ENCODE measurements at regions not wholly inside any gene's neighbourhood (a gene's known extent, or its start where the extent isn't known, plus 50 kb on each side); places are given as distances from the start of the nearest gene placed in this dataset.

DNA sequence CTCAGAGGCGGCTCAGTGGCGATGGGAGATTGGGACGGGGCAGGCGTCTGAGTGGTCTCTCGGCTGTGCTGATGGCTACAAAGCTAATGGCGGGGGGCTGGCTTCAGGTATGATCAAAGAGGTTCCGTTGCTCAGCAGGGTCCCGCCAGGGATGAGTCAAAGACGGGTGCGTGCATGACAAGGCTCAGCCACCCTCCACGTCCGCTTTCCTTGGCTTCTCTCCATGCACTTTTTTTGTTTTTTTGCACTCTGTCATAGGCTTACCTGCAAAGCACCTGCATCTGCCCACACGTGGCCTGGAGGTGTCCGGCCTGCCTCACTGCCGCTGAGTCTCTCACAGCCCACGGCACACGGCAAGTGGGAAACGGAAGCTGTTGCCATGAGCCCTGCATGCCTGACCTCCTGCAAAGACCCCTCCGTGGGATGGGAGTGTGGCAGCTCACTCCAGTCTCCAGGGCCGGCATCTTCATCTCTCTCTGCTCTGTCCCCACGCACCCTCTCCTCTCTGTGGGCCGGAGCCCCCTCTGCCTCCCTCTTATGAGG lies 85.5 kb upstream of the ZNF469 start:
- no peak overlapping the region for H3K27ac ChIP-seq (ENCODE audit: extremely low read depth, low read depth, low read length)
- FAIRE-seq: no peak
- H3K9ac ChIP-seq (ENCODE audit: insufficient read depth in 1 of 2, low read depth in 2 of 2, low read length in 2 of 2): no peak overlapping the region
- DNase-seq (ENCODE audit: extremely low read depth in 1 of 4, low spot score in 3 of 4): no peak
- no peaks in the 10 kb centered on the region for H3K9me3 ChIP-seq (replicated peaks; ENCODE audit: control insufficient read depth, insufficient read depth, low read depth, low read length)
- BruUV-seq (replicated peaks): no TSS peak
- WGBS (ENCODE audit: insufficient coverage, low coverage, missing lambda C conversion rate): 9% methylated on average over 22 of the region's 22 CpGs
- peaks cover 21 to 82% of the 10 kb centered on the region in 2 experiments for H3K27me3 ChIP-seq (ENCODE audit: control insufficient read depth in 2 of 2, insufficient read depth in 2 of 2, low read length in 2 of 2)
- H2AFZ ChIP-seq (ENCODE audit: low read depth, low read length): no peak overlapping the region
- ChIA-PET POLR2A (no interaction called here), CTCF (ENCODE audit: low intra/inter-chr PET ratio) (no interaction called here)
- no peak for ATAC-seq
- H3K4me2 ChIP-seq (ENCODE audit: insufficient read depth, low read length): no peak overlapping the region
- no peaks in the 10 kb centered on the region for H3K79me2 ChIP-seq (ENCODE audit: control insufficient read depth, insufficient read depth, low read length)
- H3K36me3 ChIP-seq (ENCODE audit: control insufficient read depth, insufficient read depth, low read length): no peaks in the 10 kb centered on the region
- H3K4me3 ChIP-seq: no peak overlapping the region
- intact Hi-C loops (cut with micrococcal nuclease): no loop called here
- no peaks in the 10 kb centered on the region for H3K9me1 ChIP-seq (ENCODE audit: control insufficient read depth, insufficient read depth, low read length)
- in situ Hi-C loops (cut with MboI): no loop called here
- H3K4me1 ChIP-seq (replicated peaks in 1 of 2; ENCODE audit: control insufficient read depth in 2 of 2, insufficient read depth in 2 of 2, low read length in 2 of 2): peaks cover 0 to 29% of the 10 kb centered on the region in 2 experiments; a peak in 3 of 5 replicates
- no peaks in the 10 kb centered on the region for H4K20me1 ChIP-seq (replicated peaks; ENCODE audit: control insufficient read depth, insufficient read depth, low read length)
- TF ChIP-seq RNF219 (CRISPR knock-in tag; IDR thresholded peaks at IDR 0.05): no peak
- no peak for TF ChIP-seq ETV1 (tag; conservative IDR thresholded peaks at IDR 0.05; ENCODE audit: low read depth)
- no peak for TF ChIP-seq ZNF668 (CRISPR knock-in tag; IDR thresholded peaks at IDR 0.05)
- no peak for TF ChIP-seq IRF2 (CRISPR knock-in tag; IDR thresholded peaks at IDR 0.05)
- no peak for TF ChIP-seq ZFP1 (CRISPR knock-in tag; IDR thresholded peaks at IDR 0.05)
- TF ChIP-seq, protein P1, sequence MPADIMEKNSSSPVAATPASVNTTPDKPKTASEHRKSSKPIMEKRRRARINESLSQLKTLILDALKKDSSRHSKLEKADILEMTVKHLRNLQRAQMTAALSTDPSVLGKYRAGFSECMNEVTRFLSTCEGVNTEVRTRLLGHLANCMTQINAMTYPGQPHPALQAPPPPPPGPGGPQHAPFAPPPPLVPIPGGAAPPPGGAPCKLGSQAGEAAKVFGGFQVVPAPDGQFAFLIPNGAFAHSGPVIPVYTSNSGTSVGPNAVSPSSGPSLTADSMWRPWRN (IDR thresholded peaks at IDR 0.05; ENCODE audit: low read depth): no peak
- TF ChIP-seq NUFIP1 (IDR thresholded peaks at IDR 0.05; ENCODE audit: partially characterized antibody): no peak
- TF ChIP-seq ZNF24 (IDR thresholded peaks at IDR 0.05): no peak
- no peak for TF ChIP-seq ZNF23 (CRISPR knock-in tag; IDR thresholded peaks at IDR 0.05)
- TF ChIP-seq STAG1 (CRISPR knock-in tag; IDR thresholded peaks at IDR 0.05; ENCODE audit: borderline replicate concordance): no peak
- TF ChIP-seq FOXA3 (CRISPR knock-in tag; conservative IDR thresholded peaks at IDR 0.05 in 1 of 2, IDR thresholded peaks at IDR 0.05 in 1 of 2): no peak
- no peak for TF ChIP-seq NEUROD1 (IDR thresholded peaks at IDR 0.05; ENCODE audit: borderline replicate concordance, low read depth, low read length, partially characterized antibody)
- no peak for TF ChIP-seq CUX1 (CRISPR knock-in tag; IDR thresholded peaks at IDR 0.05)
- no peak for TF ChIP-seq TFAM (CRISPR knock-in tag; conservative IDR thresholded peaks at IDR 0.05)

All from K562 (cell line).